ENCODE measurements at regions not wholly inside any gene's neighbourhood (a gene's known extent, or its start where the extent isn't known, plus 50 kb on each side); places are given as distances from the start of the nearest gene placed in this dataset.

GRCh38 chr1:229822026-229822425 lies 196.0 kb downstream of the URB2 start:
- TF ChIP-seq CTCF (IDR thresholded peaks at IDR 0.05) (no peak), POLR2A (IDR thresholded peaks at IDR 0.05) (no peak)

All from uterus (tissue), 2 donors.